HepG2 (cell line): ENCODE measurements at regions not wholly inside any gene's neighbourhood (a gene's known extent, or its start where the extent isn't known, plus 50 kb on each side); places are given as distances from the start of the nearest gene placed in this dataset.

Source experiments
- ATAC-seq: fragments of 200-7000 bp; cut with Tn5 transposase; 3 replicates; pipeline ENCODE4 v1.9.1; 2020; ENCODE audit warnings: mild to moderate bottlenecking, moderate library complexity
- BruUV-seq: library from RNA; stranded (reverse); fragments of 400-500 nt; replicated peaks from 2 replicates; lab custom pipeline; 2021; lab: Mats Ljungman, UMichigan
- CTCF ChIA-PET: fragments of 300-600 bp; formaldehyde crosslinking; extraction: SDS; loops from one replicate; lab custom pipeline; 2021; ENCODE audit warnings: low total read pairs, inconsistent platforms, low intra/inter-chr PET ratio; lab: Yijun Ruan, JAX
- POLR2A ChIA-PET: fragments of 350-600 bp; sonication (Branson Sonifier 250); formaldehyde crosslinking; loops from one replicate; lab custom pipeline; 2020; ENCODE audit warnings: antibody characterized with exemption, inconsistent platforms; lab: Yijun Ruan, JAX
- DNase-seq: peaks from one replicate; pipeline ENCODE4 v3.0.0-alpha.2; 2015; ENCODE audit warnings: low spot score
- FAIRE-seq: peaks from 3 replicates; lab custom pipeline; 2011; peaks lifted over from hg19 to GRCh38; lab: Jason Lieb, UNC
- H2AFZ ChIP-seq: one replicate; pipeline ENCODE4 v1.6.1; 2011; ENCODE audit warnings: low read length, inconsistent platforms
- H3K27ac ChIP-seq: fragments of 300-600 bp; 3 replicates; pipeline ENCODE4 v1.8.0; 2011; ENCODE audit warnings: mixed run types, mild to moderate bottlenecking, mixed read lengths, low read length, inconsistent platforms; ENCODE audit not compliant: insufficient read depth; ENCODE audit errors: extremely low read length
- H3K27me3 ChIP-seq, 2 experiments: fragments of 200-600 bp in 1 of 2; 2 replicates in 1 of 2; 3 replicates in 1 of 2; pipeline versions ENCODE4 v1.6.0 to v1.8.0; 2011; ENCODE audit warnings: low read length in 2 of 2, mild to moderate bottlenecking in 2 of 2, moderate library complexity in 2 of 2, inconsistent platforms in 1 of 2; ENCODE audit not compliant: insufficient read depth in 2 of 2, control insufficient read depth in 1 of 2
- H3K36me3 ChIP-seq, 2 experiments: fragments of 200-600 bp in 1 of 2; replicated peaks in 1 of 2; 2 replicates in 1 of 2; 3 replicates in 1 of 2; pipeline versions ENCODE4 v1.5.1 to v1.8.0; 2011; ENCODE audit warnings: low read length in 2 of 2, inconsistent platforms in 1 of 2; ENCODE audit not compliant: insufficient read depth in 2 of 2, control insufficient read depth in 1 of 2
- H3K4me1 ChIP-seq: 2 replicates; pipeline ENCODE4 v1.5.1; 2012; ENCODE audit warnings: low read length, inconsistent platforms; ENCODE audit not compliant: insufficient read depth
- H3K4me2 ChIP-seq: 2 replicates; pipeline ENCODE4 v1.6.0; 2011; ENCODE audit warnings: low read depth, low read length, inconsistent platforms
- H3K4me3 ChIP-seq, 3 experiments: fragments of 200-600 bp in 1 of 3; sonication (generic), shearing (Covaris generic) in 1 of 3; replicated peaks in 1 of 3; 2 replicates each; pipeline ENCODE4 v1.5.1; 2011 to 2016; ENCODE audit warnings: low read length in 3 of 3, inconsistent platforms in 2 of 3, low read depth in 2 of 3, mild to moderate bottlenecking in 2 of 3, control low read depth in 1 of 3, mixed read lengths in 1 of 3; ENCODE audit not compliant: insufficient read depth in 1 of 3
- H3K79me2 ChIP-seq: one replicate; pipeline ENCODE4 v1.6.1; 2011; ENCODE audit warnings: low read length, inconsistent platforms; ENCODE audit not compliant: insufficient read depth
- H3K9ac ChIP-seq: 2 replicates; pipeline ENCODE4 v1.6.0; 2011; ENCODE audit warnings: mild to moderate bottlenecking, low read depth, low read length, inconsistent platforms; ENCODE audit not compliant: insufficient read depth
- H3K9me3 ChIP-seq: 2 replicates; pipeline ENCODE4 v1.5.1; 2012; ENCODE audit warnings: mild to moderate bottlenecking, low read length
- H4K20me1 ChIP-seq: 2 replicates; pipeline ENCODE4 v1.6.0; 2011; ENCODE audit warnings: inconsistent platforms, mild to moderate bottlenecking, low read length, moderate library complexity; ENCODE audit not compliant: insufficient read depth
- CENPX ChIP-seq: sonication (generic); formaldehyde crosslinking; IDR thresholded peaks from 2 replicates; pipeline ENCODE4 v1.9.0; 2021; ENCODE audit warnings: mild to moderate bottlenecking, missing genetic modification reagents, moderate library complexity
- FUBP1 ChIP-seq: sonication (generic); formaldehyde crosslinking; IDR thresholded peaks from 2 replicates; pipeline ENCODE4 v1.5.1; 2020; ENCODE audit warnings: missing genetic modification reagents, mild to moderate bottlenecking, borderline replicate concordance
- SALL1 ChIP-seq: sonication (generic); formaldehyde crosslinking; IDR thresholded peaks from 2 replicates; pipeline ENCODE4 v1.8.0; 2022; ENCODE audit warnings: mild to moderate bottlenecking, missing genetic modification reagents
- SRSF1 ChIP-seq: fragments of 200-400 bp; formaldehyde crosslinking; optimal IDR thresholded peaks from 2 replicates; pipeline ENCODE3; 2017; ENCODE audit warnings: mild to moderate bottlenecking, low read depth, low read length, moderate library complexity
- THRA ChIP-seq: sonication (generic); formaldehyde crosslinking; IDR thresholded peaks from 2 replicates; pipeline ENCODE4 v1.4.0; 2020; ENCODE audit warnings: missing genetic modification reagents, borderline replicate concordance
- ZNF235 ChIP-seq: sonication (generic); formaldehyde crosslinking; IDR thresholded peaks from 2 replicates; pipeline ENCODE4 v1.8.1; 2023; ENCODE audit warnings: mild to moderate bottlenecking, missing genetic modification reagents, borderline replicate concordance
- ZNF773 ChIP-seq: sonication (generic); formaldehyde crosslinking; IDR thresholded peaks from 2 replicates; pipeline ENCODE4 v1.4.0; 2020; ENCODE audit warnings: missing genetic modification reagents, borderline replicate concordance
- WGBS: methylation state at CpG from one replicate; pipeline ENCODE4 v1.1.6; 2017; ENCODE audit warnings: low lambda C conversion rate; 5-methylcytosine and 5-hydroxymethylcytosine counted together
- in situ Hi-C: cut with HindIII; loops from 2 replicates; pipeline ENCODE4 v1.10.0; 2017; ENCODE audit warnings: low pct_unique_long_range_greater_than_20kb; ENCODE audit not compliant: extremely low pct_ligation_motif_present
- intact Hi-C: fragments of 100-400 bp; cut with micrococcal nuclease; formaldehyde crosslinking; loops from one replicate; pipeline ENCODE4 v1.10.0; 2022; ENCODE audit not compliant: unreplicated experiment
- TF ChIP-seq, protein P1 (sequence below): sonication (generic); formaldehyde crosslinking; IDR thresholded peaks from 2 replicates; pipeline ENCODE4 v1.5.0; 2020; ENCODE audit warnings: mild to moderate bottlenecking, missing genetic modification reagents, moderate library complexity
- TF ChIP-seq, protein P2 (sequence below): sonication (generic); formaldehyde crosslinking; IDR thresholded peaks from 2 replicates; pipeline ENCODE4 v1.4.0; 2020; ENCODE audit warnings: missing genetic modification reagents

- Histone ChIP-seq H3K4me3 (no peak overlapping the region), H3K79me2 (no peaks in the 10 kb centered on the region), H3K9me3 (no peaks in the 10 kb centered on the region), H3K36me3 (no peaks in the 10 kb centered on the region), H3K9ac (no peak overlapping the region), H3K4me1 (no peaks in the 10 kb centered on the region), H3K27me3 (peaks cover 1 to 55% of the 10 kb centered on the region in 2 experiments; a peak in 4 of 5 replicates), H3K27ac (no peak overlapping the region), H3K4me2 (no peak overlapping the region), H4K20me1 (no peaks in the 10 kb centered on the region), H2AFZ (no peak overlapping the region)
- BruUV-seq, result no TSS peak
- DNase-seq (no peak), FAIRE-seq (no peak), ATAC-seq (no peak)
- no peak for TF ChIP-seq SRSF1
- TF ChIP-seq, protein P1, sequence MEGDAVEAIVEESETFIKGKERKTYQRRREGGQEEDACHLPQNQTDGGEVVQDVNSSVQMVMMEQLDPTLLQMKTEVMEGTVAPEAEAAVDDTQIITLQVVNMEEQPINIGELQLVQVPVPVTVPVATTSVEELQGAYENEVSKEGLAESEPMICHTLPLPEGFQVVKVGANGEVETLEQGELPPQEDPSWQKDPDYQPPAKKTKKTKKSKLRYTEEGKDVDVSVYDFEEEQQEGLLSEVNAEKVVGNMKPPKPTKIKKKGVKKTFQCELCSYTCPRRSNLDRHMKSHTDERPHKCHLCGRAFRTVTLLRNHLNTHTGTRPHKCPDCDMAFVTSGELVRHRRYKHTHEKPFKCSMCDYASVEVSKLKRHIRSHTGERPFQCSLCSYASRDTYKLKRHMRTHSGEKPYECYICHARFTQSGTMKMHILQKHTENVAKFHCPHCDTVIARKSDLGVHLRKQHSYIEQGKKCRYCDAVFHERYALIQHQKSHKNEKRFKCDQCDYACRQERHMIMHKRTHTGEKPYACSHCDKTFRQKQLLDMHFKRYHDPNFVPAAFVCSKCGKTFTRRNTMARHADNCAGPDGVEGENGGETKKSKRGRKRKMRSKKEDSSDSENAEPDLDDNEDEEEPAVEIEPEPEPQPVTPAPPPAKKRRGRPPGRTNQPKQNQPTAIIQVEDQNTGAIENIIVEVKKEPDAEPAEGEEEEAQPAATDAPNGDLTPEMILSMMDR (CRISPR knock-in tag), result 0 out of 2 replicates have a peak, but pooled peaks have one; percentile 5
- ChIA-PET POLR2A (no interaction called here), CTCF (no interaction called here)
- WGBS, result 28% methylated on average over 7 of the region's 7 CpGs
- in situ Hi-C loops, result no loop called here
- intact Hi-C loops, result no loop called here
Measured at GRCh38 chr10:78924319-78925003, 144.3 kb upstream of the ZMIZ1 start.

DNA sequence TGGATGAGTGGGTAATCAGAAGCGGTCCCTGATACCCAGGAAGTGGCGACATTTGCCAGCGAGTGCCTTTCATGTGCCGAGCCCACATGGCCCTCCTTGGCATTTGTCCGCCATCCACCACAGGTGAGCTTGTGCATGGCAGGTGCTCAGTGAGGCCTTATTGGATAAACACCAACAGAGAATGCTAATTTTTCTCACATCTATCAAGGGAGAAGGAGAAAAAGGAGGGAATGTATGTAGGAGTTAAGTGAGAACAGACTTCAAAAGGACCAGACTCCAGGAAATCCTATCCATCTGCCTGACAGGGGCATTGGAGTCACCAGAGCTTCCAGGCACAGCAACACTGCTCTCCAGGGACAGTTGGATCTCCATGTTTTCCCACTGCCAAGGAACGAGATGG is 143.5 kb upstream of the ZMIZ1 start:
- Histone ChIP-seq H3K9me3 (no peaks in the 10 kb centered on the region), H3K27ac (no peak overlapping the region), H3K79me2 (no peaks in the 10 kb centered on the region), H3K27me3 (peaks cover 4 to 55% of the 10 kb centered on the region in 2 experiments; a peak in 4 of 5 replicates), H4K20me1 (no peaks in the 10 kb centered on the region), H3K4me3 (no peak overlapping the region), H3K36me3 (no peaks in the 10 kb centered on the region), H3K4me2 (no peak overlapping the region), H2AFZ (no peak overlapping the region), H3K9ac (no peak overlapping the region), H3K4me1 (peaks cover under 1% of the 10 kb centered on the region)
- ATAC-seq (no peak), FAIRE-seq (no peak), DNase-seq (no peak)
- POLR2A ChIA-PET, result no interaction called here
- 65% methylated on average over 6 of the region's 6 CpGs for WGBS
- intact Hi-C loops, result no loop called here
- in situ Hi-C loops, result no loop called here
- CTCF ChIA-PET, result no interaction called here
- BruUV-seq, result no TSS peak
- no peak for TF ChIP-seq THRA
- TF ChIP-seq, protein P2, sequence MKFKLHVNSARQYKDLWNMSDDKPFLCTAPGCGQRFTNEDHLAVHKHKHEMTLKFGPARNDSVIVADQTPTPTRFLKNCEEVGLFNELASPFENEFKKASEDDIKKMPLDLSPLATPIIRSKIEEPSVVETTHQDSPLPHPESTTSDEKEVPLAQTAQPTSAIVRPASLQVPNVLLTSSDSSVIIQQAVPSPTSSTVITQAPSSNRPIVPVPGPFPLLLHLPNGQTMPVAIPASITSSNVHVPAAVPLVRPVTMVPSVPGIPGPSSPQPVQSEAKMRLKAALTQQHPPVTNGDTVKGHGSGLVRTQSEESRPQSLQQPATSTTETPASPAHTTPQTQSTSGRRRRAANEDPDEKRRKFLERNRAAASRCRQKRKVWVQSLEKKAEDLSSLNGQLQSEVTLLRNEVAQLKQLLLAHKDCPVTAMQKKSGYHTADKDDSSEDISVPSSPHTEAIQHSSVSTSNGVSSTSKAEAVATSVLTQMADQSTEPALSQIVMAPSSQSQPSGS (CRISPR knock-in tag), result no peak
- TF ChIP-seq ZNF235 (CRISPR knock-in tag), result no peak
- TF ChIP-seq CENPX, result no peak
- no peak for TF ChIP-seq ZNF773
- no peak for TF ChIP-seq SALL1
- no peak for TF ChIP-seq FUBP1 (CRISPR knock-in tag)
